ENCODE measurements at regions not wholly inside any gene's neighbourhood (a gene's known extent, or its start where the extent isn't known, plus 50 kb on each side); places are given as distances from the start of the nearest gene placed in this dataset.
A peak's percentile ranks its signal among the peaks of the same experiment; 100 is the strongest.

- TF ChIP-seq CBX2 (IDR thresholded peaks at IDR 0.05; ENCODE audit: insufficient read depth, low read length, poor library complexity, severe bottlenecking) (no peak), HLTF (IDR thresholded peaks at IDR 0.05) (no peak), MAFG (tag; conservative IDR thresholded peaks at IDR 0.05) (no peak), ZNF384 (IDR thresholded peaks at IDR 0.05; ENCODE audit: low read depth, low read length) (no peak), PRMT5 (CRISPR knock-in tag; IDR thresholded peaks at IDR 0.05) (no peak), XRCC5 (IDR thresholded peaks at IDR 0.05; ENCODE audit: low read depth, low read length) (no peak)
Observed at GRCh38 chr2:239758279-239758877, 266.8 kb downstream of the NDUFA10 start (continued).

GRCh38 chr2:239756790-239757760 is 268.1 kb downstream of the NDUFA10 start:
- Histone ChIP-seq H2AFZ (ENCODE audit: low read depth, low read length) (no peak overlapping the region), H3K9me1 (ENCODE audit: control insufficient read depth, insufficient read depth, low read length) (no peaks in the 10 kb centered on the region), H3K4me2 (ENCODE audit: insufficient read depth, low read length) (no peak overlapping the region), H4K20me1 (replicated peaks; ENCODE audit: control insufficient read depth, insufficient read depth, low read length) (no peaks in the 10 kb centered on the region), H3K79me2 (ENCODE audit: control insufficient read depth, insufficient read depth, low read length) (no peaks in the 10 kb centered on the region), H3K9ac (ENCODE audit: insufficient read depth in 1 of 2, low read depth in 2 of 2, low read length in 2 of 2) (no peak overlapping the region), H3K27ac (ENCODE audit: extremely low read depth, low read depth, low read length) (no peak overlapping the region), H3K36me3 (ENCODE audit: control insufficient read depth, insufficient read depth, low read length) (no peaks in the 10 kb centered on the region), H3K4me1 (replicated peaks in 1 of 2; ENCODE audit: control insufficient read depth in 2 of 2, insufficient read depth in 2 of 2, low read length in 2 of 2) (no peaks in the 10 kb centered on the region; a peak in 1 of 5 replicates), H3K9me3 (replicated peaks; ENCODE audit: control insufficient read depth, insufficient read depth, low read depth, low read length) (no peaks in the 10 kb centered on the region), H3K4me3 (no peak overlapping the region), H3K27me3 (ENCODE audit: control insufficient read depth in 2 of 2, insufficient read depth in 2 of 2, low read length in 2 of 2) (peaks cover 0 to 55% of the 10 kb centered on the region in 2 experiments; a peak in 2 of 5 replicates)
- FAIRE-seq, result no peak
- ATAC-seq, result no peak
- ChIA-PET CTCF (ENCODE audit: low intra/inter-chr PET ratio) (no interaction called here), POLR2A (no interaction called here)
- intact Hi-C loops (cut with micrococcal nuclease) (no loop called here), in situ Hi-C loops (cut with MboI) (no loop called here)
- no TSS peak for BruUV-seq (replicated peaks)
- TF ChIP-seq RFX1 (IDR thresholded peaks at IDR 0.05), result peak; percentile 85
- TF ChIP-seq POLR2B (IDR thresholded peaks at IDR 0.05; ENCODE audit: low read depth, partially characterized antibody), result no peak
- no peak for DNase-seq (ENCODE audit: extremely low read depth in 1 of 4, low spot score in 3 of 4)
- WGBS (ENCODE audit: insufficient coverage, low coverage, missing lambda C conversion rate), result 2% methylated on average over 18 of the region's 31 CpGs
